NAMALWA (cell line): ENCODE measurements at regions not wholly inside any gene's neighbourhood (a gene's known extent, or its start where the extent isn't known, plus 50 kb on each side); places are given as distances from the start of the nearest gene placed in this dataset.

Source experiments
- DNase-seq: peaks from one replicate; pipeline ENCODE4 v3.0.0-alpha.2; 2015; ENCODE audit warnings: low spot score

DNA sequence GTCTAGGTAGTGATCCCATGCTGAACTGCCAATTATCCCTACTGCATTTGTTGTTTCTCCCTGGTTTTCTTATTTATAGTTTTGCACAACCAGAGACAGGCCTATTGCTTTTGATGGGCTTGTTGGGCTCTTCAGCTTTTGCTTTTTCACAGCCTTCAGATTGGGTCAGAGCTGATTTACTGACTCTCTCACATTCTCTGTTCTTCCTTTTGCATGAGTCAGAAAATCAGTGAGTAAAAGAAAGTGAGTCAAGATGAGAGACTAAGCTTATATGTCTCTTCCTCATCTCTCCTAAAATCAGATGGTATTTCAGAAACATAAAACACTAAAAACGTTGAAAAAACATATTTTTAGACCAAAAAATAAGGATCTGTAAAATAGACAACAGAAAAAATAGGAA lies 1135.4 kb downstream of the XPNPEP1 start:
- DNase-seq: no peak

DNA sequence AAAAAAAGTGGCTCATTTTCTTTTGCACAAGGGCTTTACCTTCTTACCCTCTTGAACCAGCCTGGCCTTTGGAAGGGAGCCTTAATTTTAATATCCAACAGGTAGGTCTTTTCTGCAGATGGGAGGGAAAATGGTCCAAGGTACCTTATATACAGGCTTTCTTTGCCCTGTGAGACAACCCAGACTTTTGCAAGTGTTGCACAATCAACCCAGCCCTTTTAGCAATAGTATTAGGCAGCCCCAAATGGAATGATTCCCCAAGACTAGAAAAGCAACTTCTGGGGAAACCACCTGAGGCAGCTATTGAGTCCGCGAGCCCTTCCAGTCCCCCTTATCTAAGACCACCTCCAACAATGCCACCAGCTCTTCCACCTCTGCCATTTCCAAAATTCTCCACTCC lies 1138.3 kb downstream of the XPNPEP1 start:
- DNase-seq: no peak

DNA sequence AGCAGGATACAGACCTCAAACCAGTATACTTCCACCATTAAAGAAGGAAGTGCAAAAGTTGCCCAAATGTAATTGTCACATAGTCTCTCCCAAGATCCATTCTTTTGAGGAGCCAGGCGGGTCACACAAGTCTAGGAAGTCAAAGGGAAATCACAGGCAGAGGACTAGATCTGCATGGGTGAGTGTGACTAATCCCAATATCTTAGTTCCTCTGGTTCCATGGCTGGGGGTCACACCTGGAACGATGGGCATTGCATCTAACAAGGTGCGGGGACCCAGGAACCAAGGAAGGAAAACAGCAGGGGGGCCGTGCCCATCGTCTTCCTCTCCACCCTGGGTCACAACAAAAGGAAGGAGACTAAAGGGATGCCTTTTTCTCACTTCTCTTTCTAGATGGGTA lies 1138.8 kb downstream of the XPNPEP1 start:
- no peak for DNase-seq

DNA sequence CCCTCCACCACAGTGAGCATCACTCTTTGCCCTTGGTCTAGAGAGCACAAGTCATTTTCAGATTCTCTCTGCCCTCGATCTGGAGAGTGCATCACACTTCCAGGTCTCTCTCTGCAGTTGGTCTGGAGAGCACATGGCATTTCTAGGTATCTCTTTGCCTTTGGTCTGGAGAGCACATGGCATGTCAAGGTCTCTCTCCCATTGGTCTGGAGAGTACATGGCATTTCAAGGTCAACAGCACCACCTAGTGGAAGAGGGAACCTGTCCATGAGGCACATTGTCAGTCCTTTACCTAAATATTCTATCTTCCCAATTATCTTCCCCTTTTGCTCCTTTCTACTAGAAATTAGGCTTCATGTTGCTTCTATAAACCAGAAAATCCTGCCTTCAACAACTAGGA lies 1139.4 kb downstream of the XPNPEP1 start:
- DNase-seq: peak; percentile 75

DNA sequence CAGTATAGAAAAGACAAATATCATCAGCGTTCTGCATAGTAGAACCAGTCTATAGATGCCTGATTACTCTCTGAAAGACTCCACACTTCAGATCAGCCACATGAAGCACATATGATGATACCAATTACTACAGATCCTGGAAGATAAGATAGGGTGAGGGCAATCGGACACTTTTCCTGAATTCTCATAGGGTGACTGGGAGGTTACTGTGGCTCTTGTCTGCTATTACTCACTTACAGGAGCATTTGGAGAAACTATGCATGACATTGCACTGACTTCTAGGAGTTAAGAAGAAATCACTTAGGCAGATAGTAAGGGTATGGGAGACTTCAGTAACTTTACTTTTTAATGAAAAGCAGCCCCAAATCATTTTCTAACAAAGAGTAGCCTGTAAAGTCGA lies 1140.9 kb downstream of the XPNPEP1 start:
- no peak for DNase-seq

DNA sequence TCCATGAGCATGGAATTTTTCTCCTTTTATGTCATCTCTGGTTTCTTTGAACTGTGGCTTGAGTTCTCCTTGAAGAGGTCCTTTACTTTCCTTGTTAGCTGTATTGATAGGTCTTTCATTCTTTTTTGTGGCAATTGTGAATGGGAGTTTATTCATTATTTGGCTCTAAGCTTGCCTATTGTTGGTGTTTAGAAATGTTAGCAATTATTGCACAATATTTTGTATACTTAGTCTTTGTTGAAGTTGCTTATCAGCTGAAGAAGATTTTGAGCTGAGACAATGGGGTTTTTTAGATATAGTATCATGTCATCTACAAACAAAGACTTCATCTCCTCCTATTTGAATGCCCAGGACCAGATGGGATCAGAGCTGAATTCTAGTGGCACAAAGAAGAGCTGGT lies 1143.8 kb downstream of the XPNPEP1 start:
- no peak for DNase-seq

DNA sequence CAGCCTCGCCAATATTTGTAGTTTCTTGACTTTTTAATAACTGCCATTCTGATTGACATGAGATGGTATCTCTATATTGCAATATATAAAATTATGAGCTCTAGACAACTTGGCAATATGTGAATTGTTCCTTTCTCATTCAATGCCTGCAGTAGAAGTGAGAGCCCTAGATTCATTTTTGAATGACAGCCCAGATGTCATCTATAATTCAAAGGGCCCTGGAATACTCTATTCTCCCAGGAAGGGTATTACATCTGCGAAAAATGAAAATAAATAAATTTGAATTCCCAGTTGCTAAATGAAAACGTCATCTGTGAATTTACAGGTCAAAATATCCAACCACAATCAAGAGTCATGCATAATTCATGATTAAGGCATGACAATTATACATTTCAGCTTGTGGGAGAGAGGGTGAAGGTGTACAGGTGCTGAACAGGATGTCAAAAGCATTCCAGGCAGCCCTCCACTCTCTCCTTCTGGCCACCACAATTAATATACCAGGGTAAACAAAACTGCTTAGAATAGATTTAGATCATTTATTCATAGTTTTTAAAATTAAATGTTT lies 1147.3 kb downstream of the XPNPEP1 start:
- DNase-seq: no peak

DNA sequence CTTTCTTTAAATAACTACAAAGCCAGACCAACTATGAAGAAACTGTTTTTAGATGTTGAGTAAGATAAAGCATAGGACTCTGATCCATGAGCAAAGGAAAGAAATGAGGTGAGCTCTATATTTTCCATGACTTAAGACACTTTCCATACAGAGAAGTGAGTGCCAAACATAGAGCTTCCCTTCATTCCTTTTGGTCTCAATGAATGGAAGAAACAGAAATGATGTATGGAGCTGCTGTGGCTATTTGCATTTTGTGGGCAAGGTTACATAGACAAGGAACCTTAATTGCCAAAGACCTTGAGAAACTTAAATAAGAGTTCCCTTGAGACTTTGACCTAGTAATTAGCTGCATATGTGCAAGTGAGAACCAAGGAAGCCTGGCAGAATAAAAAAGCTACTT lies 1152.2 kb downstream of the XPNPEP1 start:
- DNase-seq: no peak

DNA sequence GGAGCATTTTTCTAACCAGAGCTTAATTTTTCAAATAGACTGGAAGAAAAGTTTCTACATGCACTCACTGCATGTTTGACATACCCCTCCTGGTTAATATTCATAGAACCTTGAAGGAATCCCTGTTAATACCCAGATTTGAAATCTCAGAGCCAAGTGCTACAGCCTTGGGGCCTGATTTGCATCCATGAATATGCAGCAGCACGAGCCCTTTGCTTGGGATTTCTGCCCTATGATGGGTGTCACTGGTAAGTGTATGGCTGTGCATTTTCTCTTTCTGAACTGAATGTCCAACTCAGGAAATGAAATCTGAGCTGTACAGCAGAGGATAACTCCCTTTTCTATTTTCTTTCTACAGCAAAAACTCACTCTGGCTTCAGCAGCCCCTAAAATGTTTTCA lies 1157.5 kb downstream of the XPNPEP1 start:
- DNase-seq: no peak

DNA sequence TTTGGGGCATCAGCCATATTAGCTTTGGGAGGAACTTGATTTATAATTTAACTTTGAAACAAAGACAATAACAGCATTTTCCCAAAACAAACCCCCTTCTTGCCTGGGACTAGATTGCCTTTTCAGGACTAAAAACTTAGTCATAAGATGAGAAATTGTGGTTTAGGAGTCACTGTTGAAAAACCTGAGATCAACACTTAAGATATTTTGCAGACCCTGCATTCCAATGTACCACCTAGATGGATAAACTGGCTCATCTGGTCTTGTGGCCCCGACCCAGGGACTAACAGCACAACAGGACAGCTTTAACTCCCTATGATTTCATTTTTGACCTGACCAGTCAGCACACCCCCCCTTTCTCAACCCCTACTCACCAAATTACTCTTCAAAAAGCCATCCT lies 1165.4 kb downstream of the XPNPEP1 start:
- no peak for DNase-seq

DNA sequence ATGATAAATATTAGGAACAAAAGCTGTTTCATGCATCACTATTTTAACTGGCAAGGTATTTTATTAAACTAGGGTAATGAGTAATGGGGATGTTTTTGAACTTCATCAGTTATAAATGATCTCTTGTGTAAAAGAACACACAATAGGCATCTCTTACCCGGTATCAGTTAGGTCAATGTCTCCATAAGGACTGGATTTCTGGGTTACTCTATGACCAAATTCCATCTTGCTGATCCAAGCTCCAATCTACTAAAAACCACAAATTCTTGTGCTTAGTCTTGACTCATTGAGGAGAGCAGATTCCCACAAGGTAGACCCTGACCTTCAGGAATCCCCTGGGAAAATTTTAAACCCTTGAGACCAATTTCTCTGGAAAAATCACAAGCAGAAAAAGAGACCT lies 1167.7 kb downstream of the XPNPEP1 start:
- DNase-seq: no peak

DNA sequence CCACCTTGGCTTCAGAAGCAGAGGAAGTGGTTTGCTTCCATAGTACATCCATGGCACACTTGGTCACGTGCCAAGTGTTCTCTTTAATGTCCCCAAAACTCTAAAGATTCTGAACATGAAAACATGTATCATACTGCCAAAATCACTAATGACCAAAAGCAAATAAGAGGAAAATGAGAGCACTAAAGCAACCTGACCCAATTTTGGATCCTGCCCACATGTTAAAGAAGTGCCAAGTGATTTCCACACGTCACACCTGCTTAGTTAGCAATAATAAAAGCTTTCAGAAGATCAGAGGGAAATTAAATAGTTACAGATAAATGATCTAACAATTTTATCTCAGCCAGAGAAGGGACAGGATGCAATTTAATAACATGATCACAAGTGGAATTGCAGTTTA lies 1170.0 kb downstream of the XPNPEP1 start:
- DNase-seq: no peak

DNA sequence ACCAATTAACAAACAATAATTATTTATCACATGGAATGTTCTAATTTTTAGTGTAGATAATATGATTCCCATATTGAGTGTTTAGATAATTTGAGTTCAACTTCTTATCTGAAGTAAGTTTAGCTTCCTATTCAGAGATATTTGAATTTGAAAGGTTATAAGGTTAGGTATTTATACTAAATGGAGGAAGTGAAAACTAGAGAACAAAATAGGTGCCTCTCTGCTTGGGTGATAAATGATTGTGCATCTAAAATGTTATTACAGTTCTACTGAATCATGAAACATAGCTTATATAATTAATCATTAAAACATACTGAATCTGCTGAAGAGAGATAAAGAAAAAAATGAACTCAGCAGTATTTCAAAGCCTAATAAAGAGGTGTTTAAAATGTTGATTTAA lies 1174.3 kb downstream of the XPNPEP1 start:
- no peak for DNase-seq

DNA sequence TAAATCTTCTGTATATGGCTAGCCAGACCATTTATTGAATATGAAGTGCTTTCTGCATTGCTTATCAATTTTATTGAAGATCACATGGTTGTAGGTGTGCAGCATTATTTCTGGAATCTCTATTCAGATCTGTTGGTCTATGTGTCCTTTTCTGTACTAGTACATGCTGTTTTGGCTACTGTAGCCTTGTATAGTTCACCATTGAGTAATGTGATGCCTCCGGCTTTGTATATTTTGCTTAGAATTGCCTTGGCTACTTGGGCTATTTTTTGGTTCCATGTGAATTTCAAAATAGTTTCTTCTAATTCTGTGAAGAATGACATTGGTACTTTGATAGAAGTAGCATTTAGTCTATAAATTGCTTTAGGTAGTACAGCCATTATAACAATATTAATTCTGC lies 1187.2 kb downstream of the XPNPEP1 start:
- no peak for DNase-seq

DNA sequence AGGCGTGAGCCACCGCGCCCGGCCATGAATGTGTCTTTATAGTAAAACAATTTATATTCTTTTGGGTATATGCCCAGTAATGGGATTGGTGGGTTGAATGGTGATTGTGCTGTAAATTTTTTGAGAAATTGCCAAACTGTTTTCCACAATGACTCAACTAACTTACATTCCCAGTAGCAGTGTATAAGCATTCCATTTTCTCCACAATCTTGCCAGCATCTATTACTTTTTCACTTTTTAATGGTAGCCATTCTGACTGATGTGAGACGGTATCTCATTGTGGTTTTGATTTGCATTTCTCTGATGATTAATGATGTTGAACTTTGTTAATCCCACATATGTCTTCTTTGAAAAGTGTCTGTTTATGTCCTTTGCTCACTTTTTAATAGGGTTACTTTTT lies 1187.9 kb downstream of the XPNPEP1 start:
- DNase-seq: no peak

DNA sequence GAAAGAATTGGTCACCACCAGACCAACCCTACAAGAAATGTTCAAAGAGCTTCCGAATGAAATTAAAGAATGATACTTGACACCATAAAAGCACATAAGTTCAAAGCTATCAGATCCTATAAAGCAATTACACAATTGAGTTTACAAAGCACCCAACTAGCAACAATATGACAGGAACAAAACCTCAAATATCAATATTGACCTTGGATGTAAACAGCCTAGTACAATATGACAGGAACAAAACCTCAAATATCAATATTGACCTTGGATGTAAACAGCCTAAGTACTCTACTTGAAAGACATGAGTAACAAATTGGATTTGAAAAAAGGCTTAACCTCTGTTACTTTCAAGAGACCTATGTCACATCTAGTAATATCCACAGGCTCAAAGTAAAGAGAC lies 1201.4 kb downstream of the XPNPEP1 start:
- no peak for DNase-seq

DNA sequence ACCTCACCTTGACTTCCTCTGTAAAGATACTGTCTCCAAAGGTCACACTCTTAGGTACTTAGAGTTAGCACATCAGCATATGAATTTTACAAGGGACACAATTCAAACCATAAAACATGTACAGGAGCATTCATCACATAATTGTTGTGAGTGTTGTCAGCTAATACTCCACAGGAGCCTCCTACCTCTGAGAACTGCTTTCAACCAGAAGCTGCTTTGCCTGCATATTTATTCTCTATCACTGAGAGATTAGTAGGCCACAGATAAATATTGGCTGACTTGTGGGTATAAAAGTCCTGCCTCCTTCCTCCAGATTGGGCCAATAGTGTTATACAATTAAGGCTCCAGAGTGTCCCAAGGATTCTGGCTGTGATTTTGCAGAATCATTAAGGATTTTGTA lies 1207.0 kb downstream of the XPNPEP1 start:
- no peak for DNase-seq

DNA sequence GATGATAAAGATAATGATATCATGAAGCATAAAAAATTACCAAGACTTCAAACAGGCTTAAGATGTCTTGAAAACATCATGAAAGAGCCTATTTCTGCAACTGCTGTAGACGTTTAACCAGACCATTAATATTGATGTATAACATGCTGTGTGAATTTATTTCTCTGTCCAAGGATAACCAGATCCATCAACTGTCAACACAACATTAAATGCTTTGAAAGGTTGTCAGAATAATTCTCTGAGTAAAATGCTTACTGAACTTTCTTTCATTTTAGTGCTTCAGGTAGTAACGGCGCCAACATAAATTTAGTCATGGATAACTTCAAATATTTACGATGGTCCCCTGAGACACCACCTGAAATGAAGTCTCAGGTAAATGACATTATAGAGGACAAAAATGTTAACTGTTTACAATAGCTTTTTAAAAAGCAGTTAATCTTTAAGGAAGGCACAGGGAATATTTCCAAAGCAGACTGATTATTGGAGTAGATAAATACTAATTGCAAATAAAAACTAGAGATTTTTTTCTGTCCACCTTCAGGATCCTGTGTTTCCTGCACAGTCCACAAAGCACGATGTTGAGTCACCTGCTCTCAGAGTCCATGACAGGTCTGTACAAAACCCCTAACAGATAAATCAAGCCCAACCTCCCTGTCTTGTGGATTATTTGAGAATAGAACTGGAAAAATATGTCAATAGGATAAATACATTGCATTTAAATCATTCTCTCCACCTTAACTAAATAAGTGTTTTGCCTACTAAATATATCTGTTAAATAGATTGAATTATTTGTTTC lies 1213.2 kb downstream of the XPNPEP1 start:
- DNase-seq: no peak

DNA sequence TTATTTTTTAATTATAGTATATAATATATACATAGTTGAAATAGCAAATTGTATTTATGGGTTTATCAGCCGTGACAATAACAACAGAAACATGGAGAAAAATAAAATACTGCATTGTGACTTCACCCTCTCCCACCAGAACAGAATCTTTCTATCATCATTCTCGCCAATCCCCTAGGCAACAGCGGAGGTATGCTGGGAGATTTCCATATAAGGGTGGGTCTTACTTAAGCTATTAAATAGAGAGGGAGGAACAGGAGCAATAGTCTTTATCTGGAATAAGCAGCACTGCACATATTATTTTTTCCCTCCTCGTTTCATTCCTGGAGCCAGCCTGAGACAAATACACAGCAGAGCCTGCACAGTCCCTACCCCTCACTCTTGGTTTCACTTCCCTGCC lies 1214.9 kb downstream of the XPNPEP1 start:
- no peak for DNase-seq

DNA sequence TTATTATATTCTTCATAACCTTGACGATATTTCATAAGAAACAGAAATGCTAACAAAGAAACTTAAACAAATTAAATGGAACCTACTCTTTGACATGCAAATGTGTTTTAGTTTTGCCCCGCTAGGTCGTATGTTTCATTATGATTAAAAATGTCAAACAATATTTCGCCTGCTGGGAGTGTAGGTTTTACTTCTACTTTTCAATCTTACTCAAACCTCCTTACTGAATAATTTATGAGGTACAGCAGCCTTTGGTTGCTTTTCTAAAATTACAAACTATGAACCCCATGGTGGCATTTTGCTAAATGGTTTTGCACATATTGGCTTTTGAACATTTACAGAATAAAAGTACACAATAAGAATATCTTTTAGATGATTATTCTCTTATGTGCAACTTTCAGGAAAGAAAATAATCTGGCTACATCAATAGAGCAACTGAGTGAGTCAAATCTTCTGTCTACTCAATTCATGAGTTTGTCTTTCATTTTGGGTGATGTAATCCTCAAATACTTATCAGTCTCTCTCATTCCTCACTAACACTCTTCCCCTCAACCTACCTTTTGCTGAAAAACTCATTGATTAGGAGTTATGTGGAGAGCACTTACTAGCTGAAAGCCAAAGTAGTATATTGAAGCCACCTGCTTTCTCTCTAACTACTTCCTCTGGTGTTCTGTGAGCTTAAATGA lies 1226.4 kb downstream of the XPNPEP1 start:
- DNase-seq: no peak

DNA sequence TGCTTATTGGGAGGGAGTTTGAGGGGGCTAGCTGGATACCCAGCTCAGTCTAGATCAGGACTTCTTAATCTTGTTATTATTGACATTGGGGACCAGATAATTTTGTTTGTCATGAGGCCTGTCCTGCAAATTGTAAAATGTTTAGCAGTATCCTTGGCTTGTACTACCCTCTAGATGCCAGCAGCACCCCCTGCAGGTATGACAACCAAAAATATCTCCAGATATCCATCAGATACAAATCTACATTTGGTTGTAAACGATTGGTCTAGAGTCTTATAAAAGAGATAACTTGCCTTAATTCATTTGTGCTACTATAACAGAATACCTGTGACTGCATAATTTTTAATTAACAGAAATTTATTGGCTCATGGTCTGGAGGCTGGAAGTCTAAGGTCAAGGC lies 1232.2 kb downstream of the XPNPEP1 start:
- no peak for DNase-seq

DNA sequence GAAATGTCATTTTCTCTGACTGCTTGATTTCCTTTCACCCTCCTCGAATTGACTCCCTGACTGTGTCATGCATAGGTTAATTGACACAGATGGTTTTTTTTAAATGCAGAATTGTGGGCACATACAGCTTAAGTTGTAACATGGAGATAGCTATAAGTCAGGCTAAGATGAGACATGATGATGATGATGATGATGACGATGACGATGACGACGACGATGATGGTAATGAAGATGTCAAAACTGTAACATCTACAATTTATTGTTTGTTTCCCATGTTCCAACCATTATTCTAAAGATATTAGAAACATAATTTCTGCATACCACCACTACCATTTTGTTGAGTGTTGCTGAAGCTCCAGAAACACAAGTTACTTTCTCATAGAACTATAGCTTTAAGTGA lies 1232.8 kb downstream of the XPNPEP1 start:
- no peak for DNase-seq

DNA sequence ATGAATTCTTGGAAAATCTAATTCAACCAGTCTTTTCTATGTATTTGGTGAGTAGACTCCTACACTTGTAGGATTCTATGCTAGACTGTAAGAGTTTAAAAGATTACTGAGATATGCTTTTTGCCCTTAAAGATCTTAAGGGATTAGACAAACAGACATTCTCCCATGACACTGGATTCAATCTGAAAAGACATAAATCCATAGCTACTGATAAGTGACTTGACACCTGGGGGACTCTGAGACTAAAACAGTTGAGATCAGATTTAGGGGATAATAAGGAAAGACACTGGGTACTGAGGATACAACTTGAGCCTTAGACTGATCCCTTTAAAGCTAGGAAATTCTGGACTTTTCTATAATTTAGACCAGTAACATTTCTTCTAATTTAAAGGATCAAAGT lies 1233.4 kb downstream of the XPNPEP1 start:
- DNase-seq: no peak

DNA sequence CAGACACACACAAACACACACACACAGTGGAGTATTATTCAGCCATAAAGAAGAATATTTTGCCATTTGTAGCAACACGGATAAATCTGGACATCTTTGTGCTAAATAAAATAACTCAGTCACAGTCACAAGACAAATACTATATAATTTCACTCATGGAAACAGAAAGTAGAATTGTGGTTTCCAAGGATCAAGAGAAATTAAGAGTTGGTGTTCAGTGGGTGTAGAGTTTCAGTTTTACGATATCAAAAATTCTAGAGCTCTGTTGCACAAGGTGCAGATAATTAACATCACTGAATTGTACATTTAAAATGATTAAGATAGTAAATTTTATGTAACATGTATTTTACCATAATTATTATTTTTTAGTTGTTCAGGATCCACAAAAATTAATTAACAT lies 1235.0 kb downstream of the XPNPEP1 start:
- no peak for DNase-seq
